ENCODE measurements at regions not wholly inside any gene's neighbourhood (a gene's known extent, or its start where the extent isn't known, plus 50 kb on each side); places are given as distances from the start of the nearest gene placed in this dataset.

- no peaks in the 10 kb centered on the region for H3K36me3 ChIP-seq (ENCODE audit: control insufficient read depth in 1 of 2, insufficient read depth in 2 of 2, low read length in 2 of 2)
- no peak overlapping the region for H3K23ac ChIP-seq (ENCODE audit: low read length)
- H3K27ac ChIP-seq (ENCODE audit: low read depth, low read length): no peak overlapping the region
- WGBS (ENCODE audit: extremely low coverage, insufficient coverage, insufficient read length): no CpG with 5 or more reads among the region's 3 CpGs
- no peak overlapping the region for H3K18ac ChIP-seq (ENCODE audit: low read length)
- H4K12ac ChIP-seq (ENCODE audit: low read depth, low read length): no peak overlapping the region
- H3K9ac ChIP-seq (ENCODE audit: low read length): no peak overlapping the region
- no peak for DNase-seq
- no peak overlapping the region for H2AK5ac ChIP-seq (ENCODE audit: low read length)
- H3K4me2 ChIP-seq (ENCODE audit: low read length): no peak overlapping the region
- no peak overlapping the region for H2BK12ac ChIP-seq (ENCODE audit: low read length)
- no peaks in the 10 kb centered on the region for H3K27me3 ChIP-seq (ENCODE audit: insufficient read depth, low read length)
- no peak overlapping the region for H3K14ac ChIP-seq (ENCODE audit: low read length)
- H3K4me3 ChIP-seq (ENCODE audit: low read depth, low read length): no peak overlapping the region
- no peak overlapping the region for H2AFZ ChIP-seq (ENCODE audit: insufficient read depth, low read length, poor library complexity)
- no peak overlapping the region for H3K4ac ChIP-seq (ENCODE audit: low read depth, low read length)
- H2BK5ac ChIP-seq (ENCODE audit: low read depth, low read length, poor library complexity): no peak overlapping the region
- H3K9me3 ChIP-seq (ENCODE audit: insufficient read depth, low read depth, low read length): no peaks in the 10 kb centered on the region
- H4K8ac ChIP-seq (ENCODE audit: low read depth, low read length): no peak overlapping the region
- no peaks in the 10 kb centered on the region for H3K79me2 ChIP-seq (ENCODE audit: control insufficient read depth, insufficient read depth, low read length, poor library complexity)
- no peak overlapping the region for H4K91ac ChIP-seq (ENCODE audit: low read depth, low read length)
- no peak overlapping the region for H2BK120ac ChIP-seq (ENCODE audit: insufficient read depth, low read length, poor library complexity)
- H3K79me1 ChIP-seq (ENCODE audit: low read length): no peaks in the 10 kb centered on the region
- H3K4me1 ChIP-seq (ENCODE audit: control insufficient read depth in 1 of 2, insufficient read depth in 2 of 2, low read length in 2 of 2): no peaks in the 10 kb centered on the region
Observed at GRCh38 chr6:134702279-134702678, 247.6 kb downstream of the ALDH8A1 start.

- H4K91ac ChIP-seq (ENCODE audit: low read depth, low read length): no peak overlapping the region
- no peak overlapping the region for H3K27ac ChIP-seq (ENCODE audit: low read depth, low read length)
- no peak overlapping the region for H2BK120ac ChIP-seq (ENCODE audit: insufficient read depth, low read length, poor library complexity)
- no peak overlapping the region for H2BK12ac ChIP-seq (ENCODE audit: low read length)
- no peak overlapping the region for H3K14ac ChIP-seq (ENCODE audit: low read length)
- H3K4ac ChIP-seq (ENCODE audit: low read depth, low read length): no peak overlapping the region
- H2BK5ac ChIP-seq (ENCODE audit: low read depth, low read length, poor library complexity): no peak overlapping the region
- no peaks in the 10 kb centered on the region for H3K4me1 ChIP-seq (ENCODE audit: control insufficient read depth in 1 of 2, insufficient read depth in 2 of 2, low read length in 2 of 2)
- H2AK5ac ChIP-seq (ENCODE audit: low read length): no peak overlapping the region
- H3K79me2 ChIP-seq (ENCODE audit: control insufficient read depth, insufficient read depth, low read length, poor library complexity): no peaks in the 10 kb centered on the region
- no peak overlapping the region for H2AFZ ChIP-seq (ENCODE audit: insufficient read depth, low read length, poor library complexity)
- H3K79me1 ChIP-seq (ENCODE audit: low read length): no peaks in the 10 kb centered on the region
- no peak for DNase-seq
- no peaks in the 10 kb centered on the region for H3K27me3 ChIP-seq (ENCODE audit: insufficient read depth, low read length)
- H4K8ac ChIP-seq (ENCODE audit: low read depth, low read length): no peak overlapping the region
- no peak overlapping the region for H3K4me3 ChIP-seq (ENCODE audit: low read depth, low read length)
- no peaks in the 10 kb centered on the region for H3K9me3 ChIP-seq (ENCODE audit: insufficient read depth, low read depth, low read length)
- no peak overlapping the region for H3K23ac ChIP-seq (ENCODE audit: low read length)
- no peak overlapping the region for H4K12ac ChIP-seq (ENCODE audit: low read depth, low read length)
- WGBS (ENCODE audit: extremely low coverage, insufficient coverage, insufficient read length): no CpG with 5 or more reads among the region's 1 CpG
- H3K9ac ChIP-seq (ENCODE audit: low read length): no peak overlapping the region
- H3K4me2 ChIP-seq (ENCODE audit: low read length): no peak overlapping the region
- no peaks in the 10 kb centered on the region for H3K36me3 ChIP-seq (ENCODE audit: control insufficient read depth in 1 of 2, insufficient read depth in 2 of 2, low read length in 2 of 2)
- H3K18ac ChIP-seq (ENCODE audit: low read length): no peak overlapping the region
Observed at GRCh38 chr6:134701301-134701700, 248.6 kb downstream of the ALDH8A1 start.

- no peak overlapping the region for H3K4me3 ChIP-seq (ENCODE audit: low read depth, low read length)
- H2BK120ac ChIP-seq (ENCODE audit: insufficient read depth, low read length, poor library complexity): no peak overlapping the region
- no peak for DNase-seq
- H3K27ac ChIP-seq (ENCODE audit: low read depth, low read length): no peak overlapping the region
- H4K12ac ChIP-seq (ENCODE audit: low read depth, low read length): no peak overlapping the region
- WGBS (ENCODE audit: extremely low coverage, insufficient coverage, insufficient read length): no CpG with 5 or more reads among the region's 1 CpG
- no peak overlapping the region for H3K4me2 ChIP-seq (ENCODE audit: low read length)
- H3K79me2 ChIP-seq (ENCODE audit: control insufficient read depth, insufficient read depth, low read length, poor library complexity): no peaks in the 10 kb centered on the region
- H3K9me3 ChIP-seq (ENCODE audit: insufficient read depth, low read depth, low read length): no peaks in the 10 kb centered on the region
- H2AK5ac ChIP-seq (ENCODE audit: low read length): no peak overlapping the region
- H2AFZ ChIP-seq (ENCODE audit: insufficient read depth, low read length, poor library complexity): no peak overlapping the region
- no peaks in the 10 kb centered on the region for H3K36me3 ChIP-seq (ENCODE audit: control insufficient read depth in 1 of 2, insufficient read depth in 2 of 2, low read length in 2 of 2)
- no peak overlapping the region for H2BK5ac ChIP-seq (ENCODE audit: low read depth, low read length, poor library complexity)
- no peak overlapping the region for H3K23ac ChIP-seq (ENCODE audit: low read length)
- H4K8ac ChIP-seq (ENCODE audit: low read depth, low read length): no peak overlapping the region
- no peak overlapping the region for H3K18ac ChIP-seq (ENCODE audit: low read length)
- H3K27me3 ChIP-seq (ENCODE audit: insufficient read depth, low read length): no peaks in the 10 kb centered on the region
- no peaks in the 10 kb centered on the region for H3K79me1 ChIP-seq (ENCODE audit: low read length)
- H3K4ac ChIP-seq (ENCODE audit: low read depth, low read length): no peak overlapping the region
- H3K14ac ChIP-seq (ENCODE audit: low read length): no peak overlapping the region
- H2BK12ac ChIP-seq (ENCODE audit: low read length): no peak overlapping the region
- H3K9ac ChIP-seq (ENCODE audit: low read length): no peak overlapping the region
- no peak overlapping the region for H4K91ac ChIP-seq (ENCODE audit: low read depth, low read length)
- H3K4me1 ChIP-seq (ENCODE audit: control insufficient read depth in 1 of 2, insufficient read depth in 2 of 2, low read length in 2 of 2): no peaks in the 10 kb centered on the region
Observed at GRCh38 chr6:134698228-134698627, 251.7 kb downstream of the ALDH8A1 start.

GRCh38 chr6:134692008-134692407 is 257.9 kb downstream of the ALDH8A1 start:
- Histone ChIP-seq H2AK5ac (ENCODE audit: low read length) (no peak overlapping the region), H2BK12ac (ENCODE audit: low read length) (no peak overlapping the region), H2BK120ac (ENCODE audit: insufficient read depth, low read length, poor library complexity) (no peak overlapping the region), H4K91ac (ENCODE audit: low read depth, low read length) (no peak overlapping the region), H3K9me3 (ENCODE audit: insufficient read depth, low read depth, low read length) (peaks cover 2% of the 10 kb centered on the region), H3K27ac (ENCODE audit: low read depth, low read length) (no peak overlapping the region), H3K79me1 (ENCODE audit: low read length) (no peaks in the 10 kb centered on the region), H2BK5ac (ENCODE audit: low read depth, low read length, poor library complexity) (no peak overlapping the region), H3K9ac (ENCODE audit: low read length) (no peak overlapping the region), H3K79me2 (ENCODE audit: control insufficient read depth, insufficient read depth, low read length, poor library complexity) (no peaks in the 10 kb centered on the region), H4K12ac (ENCODE audit: low read depth, low read length) (no peak overlapping the region), H3K4me2 (ENCODE audit: low read length) (no peak overlapping the region), H3K36me3 (ENCODE audit: control insufficient read depth in 1 of 2, insufficient read depth in 2 of 2, low read length in 2 of 2) (no peaks in the 10 kb centered on the region), H3K4me1 (ENCODE audit: control insufficient read depth in 1 of 2, insufficient read depth in 2 of 2, low read length in 2 of 2) (no peaks in the 10 kb centered on the region), H2AFZ (ENCODE audit: insufficient read depth, low read length, poor library complexity) (no peak overlapping the region), H4K8ac (ENCODE audit: low read depth, low read length) (no peak overlapping the region), H3K23ac (ENCODE audit: low read length) (no peak overlapping the region), H3K14ac (ENCODE audit: low read length) (no peak overlapping the region), H3K4me3 (ENCODE audit: low read depth, low read length) (no peak overlapping the region), H3K4ac (ENCODE audit: low read depth, low read length) (no peak overlapping the region), H3K18ac (ENCODE audit: low read length) (no peak overlapping the region), H3K27me3 (ENCODE audit: insufficient read depth, low read length) (no peaks in the 10 kb centered on the region)
- DNase-seq: no peak
- no CpG with 5 or more reads among the region's 3 CpGs for WGBS (ENCODE audit: extremely low coverage, insufficient coverage, insufficient read length)
